Activated CD8-positive, alpha-beta memory T cell treated with anti-CD3 and anti-CD28 coated beads, Interleukin-2, amount 50 U/mL, for 48 hours (primary cell): ENCODE measurements at regions not wholly inside any gene's neighbourhood (a gene's known extent, or its start where the extent isn't known, plus 50 kb on each side); places are given as distances from the start of the nearest gene placed in this dataset.
"Not testable (repeated sequence)": the region's sequence is repeated elsewhere in the genome, so short reads cannot be mapped to it uniquely, and the experiment has no call there.

Source experiments
- DNase-seq: peaks from one replicate; pipeline ENCODE4 v3.0.0-alpha.2; 2020

GRCh38 chr21:32823296-32823695 is 51.7 kb upstream of the PAXBP1 start:
- DNase-seq: not testable (repeated sequence)

- no peak for DNase-seq
These were observed 53.4 kb upstream of the PAXBP1 start for GRCh38 chr21:32824950-32825349.

GRCh38 chr21:32826329-32827167 is 55.0 kb upstream of the PAXBP1 start:
- no peak for DNase-seq

- no peak for DNase-seq
These were observed 57.4 kb upstream of the PAXBP1 start for GRCh38 chr21:32828908-32829307.

GRCh38 chr21:32829504-32829903 is 57.9 kb upstream of the PAXBP1 start:
- no peak for DNase-seq

- not testable (repeated sequence) for DNase-seq
These were observed 60.2 kb upstream of the PAXBP1 start for GRCh38 chr21:32831779-32832178.

GRCh38 chr21:32834211-32834915 is 62.8 kb upstream of the PAXBP1 start:
- DNase-seq: no peak

GRCh38 chr21:32834916-32835235 is 63.3 kb upstream of the PAXBP1 start:
- DNase-seq: no peak

GRCh38 chr21:32842146-32842545 is 70.6 kb upstream of the PAXBP1 start:
- no peak for DNase-seq

GRCh38 chr21:32843561-32843960 is 72.0 kb upstream of the PAXBP1 start:
- DNase-seq: no peak

- DNase-seq: no peak
These were observed 72.5 kb upstream of the PAXBP1 start for GRCh38 chr21:32844076-32844475.

- DNase-seq: no peak
These were observed 73.3 kb upstream of the PAXBP1 start for GRCh38 chr21:32844653-32845436.

GRCh38 chr21:32858628-32859027 is 87.1 kb upstream of the PAXBP1 start:
- DNase-seq: no peak

GRCh38 chr21:32860399-32860798 is 88.8 kb upstream of the PAXBP1 start:
- DNase-seq: no peak

- no peak for DNase-seq
These were observed 90.3 kb upstream of the PAXBP1 start for GRCh38 chr21:32861866-32862265.

- no peak for DNase-seq
These were observed 96.0 kb upstream of the PAXBP1 start for GRCh38 chr21:32867597-32867996.

GRCh38 chr21:32868631-32869454 is 97.3 kb upstream of the PAXBP1 start:
- DNase-seq: no peak

GRCh38 chr21:32869459-32869858 is 97.9 kb upstream of the PAXBP1 start:
- DNase-seq: no peak

GRCh38 chr21:32876426-32876825 is 104.9 kb upstream of the PAXBP1 start:
- DNase-seq: no peak

GRCh38 chr21:32877888-32878287 is 106.3 kb upstream of the PAXBP1 start:
- not testable (repeated sequence) for DNase-seq

GRCh38 chr21:32878661-32879060 is 107.1 kb upstream of the PAXBP1 start:
- DNase-seq: no peak

GRCh38 chr21:32881458-32881857 is 109.9 kb upstream of the PAXBP1 start:
- no peak for DNase-seq

GRCh38 chr21:32884062-32884461 is 112.5 kb upstream of the PAXBP1 start:
- no peak for DNase-seq
